HUES64 (cell line): ENCODE measurements at regions not wholly inside any gene's neighbourhood (a gene's known extent, or its start where the extent isn't known, plus 50 kb on each side); places are given as distances from the start of the nearest gene placed in this dataset.

Experiments used
- H3K27ac ChIP-seq: 2 replicates; pipeline ENCODE4 v1.7.0; 2013; ENCODE audit warnings: low read depth, low read length, inconsistent platforms
- H3K27me3 ChIP-seq: 2 replicates; pipeline ENCODE4 v1.6.1; 2013; ENCODE audit warnings: mild to moderate bottlenecking, low read length; ENCODE audit not compliant: insufficient read depth
- H3K36me3 ChIP-seq: 2 replicates; pipeline ENCODE4 v1.6.1; 2013; ENCODE audit warnings: mild to moderate bottlenecking, low read length; ENCODE audit not compliant: insufficient read depth
- H3K4me1 ChIP-seq: 2 replicates; pipeline ENCODE4 v1.6.1; 2013; ENCODE audit warnings: mild to moderate bottlenecking, low read length, moderate library complexity; ENCODE audit not compliant: insufficient read depth
- H3K4me3 ChIP-seq: 2 replicates; pipeline ENCODE4 v1.5.1; 2013; ENCODE audit warnings: mild to moderate bottlenecking, low read length, moderate library complexity
- H3K9ac ChIP-seq: 2 replicates; pipeline ENCODE4 v1.6.1; 2013; ENCODE audit warnings: mild to moderate bottlenecking, low read depth, low read length
- H3K9me3 ChIP-seq: 2 replicates; pipeline ENCODE4 v1.6.1; 2013; ENCODE audit warnings: low read depth, low read length; ENCODE audit not compliant: insufficient read depth
- WGBS: fragments of 150-250, 120-280 bp; methylation state at CpG from one replicate; pipeline ENCODE4 v1.1.7; 2013; ENCODE audit warnings: missing lambda C conversion rate; 5-methylcytosine and 5-hydroxymethylcytosine counted together

DNA sequence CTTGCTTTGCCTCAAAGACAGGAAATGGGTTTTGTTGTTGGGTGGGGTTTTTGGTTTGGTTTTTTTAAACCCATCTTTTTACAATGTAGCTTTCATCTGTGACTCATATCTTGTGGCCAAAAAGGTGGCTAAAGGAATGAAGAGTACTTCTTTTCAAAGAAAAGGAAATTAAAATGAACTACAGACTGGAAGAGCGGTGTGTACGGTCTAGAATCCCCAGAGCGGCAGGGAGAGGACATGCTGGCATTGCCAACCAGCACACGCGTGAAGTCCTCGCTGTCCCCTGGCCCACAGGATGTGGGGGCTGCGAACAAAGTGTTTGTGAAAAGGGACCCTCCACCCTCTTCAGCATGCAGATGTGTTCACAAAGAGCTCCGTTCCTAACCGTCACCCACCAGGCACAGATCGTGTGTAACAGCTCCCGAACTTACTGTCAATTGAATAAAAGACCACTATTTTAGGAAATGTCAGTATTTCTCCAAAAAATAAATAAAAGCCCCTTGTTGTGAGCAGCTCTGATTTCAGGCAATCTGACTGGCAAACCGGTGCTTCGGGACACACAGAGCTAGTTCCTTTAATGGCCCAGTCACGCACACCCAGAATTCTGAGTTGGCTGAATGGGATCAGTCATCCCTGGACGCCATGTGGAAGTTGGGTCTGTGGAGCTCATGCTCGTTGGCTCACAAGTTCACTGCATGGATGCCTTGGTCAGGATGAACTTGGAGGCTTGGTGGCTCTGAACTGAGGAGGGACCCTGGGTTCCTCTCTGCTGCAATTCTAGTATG, 602.9 kb downstream of the NPHP4 start:
- WGBS = 94% methylated on average over 16 of the region's 16 CpGs
- H3K9me3 ChIP-seq = no peaks in the 10 kb centered on the region

DNA sequence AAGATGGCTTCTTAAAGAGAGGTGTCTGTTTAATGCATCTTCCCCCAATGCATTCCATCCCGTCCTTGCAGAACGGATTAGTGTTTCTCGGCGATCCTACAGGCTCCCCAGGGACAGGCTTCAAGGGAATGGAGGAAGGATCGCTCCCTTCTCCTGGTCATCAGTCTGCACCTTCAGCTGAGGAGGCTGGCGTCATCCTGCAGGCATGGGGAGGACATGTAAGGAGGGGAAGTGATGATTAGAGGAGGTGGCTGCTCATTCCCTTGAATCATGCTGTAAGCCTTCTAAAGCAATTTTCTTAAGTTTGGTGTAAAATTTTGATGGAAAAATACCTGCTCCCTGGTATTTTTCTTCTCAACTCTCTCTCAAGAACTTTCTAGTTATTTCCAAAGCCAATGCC, 603.6 kb downstream of the NPHP4 start:
- no peak overlapping the region for H3K4me3 ChIP-seq
- no peak overlapping the region for H3K9ac ChIP-seq
- no peak overlapping the region for H3K27ac ChIP-seq
- no peaks in the 10 kb centered on the region for H3K27me3 ChIP-seq
- no peaks in the 10 kb centered on the region for H3K36me3 ChIP-seq
- H3K4me1 ChIP-seq = no peaks in the 10 kb centered on the region
- WGBS = 77% methylated on average over 6 of the region's 6 CpGs
- H3K9me3 ChIP-seq = no peaks in the 10 kb centered on the region

More for the DNA sequence above, 602.9 kb downstream of the NPHP4 start:
- no peaks in the 10 kb centered on the region for H3K36me3 ChIP-seq
- H3K27me3 ChIP-seq = no peaks in the 10 kb centered on the region
- H3K4me3 ChIP-seq = no peak overlapping the region
- no peaks in the 10 kb centered on the region for H3K4me1 ChIP-seq
- no peak overlapping the region for H3K9ac ChIP-seq
- H3K27ac ChIP-seq = no peak overlapping the region

DNA sequence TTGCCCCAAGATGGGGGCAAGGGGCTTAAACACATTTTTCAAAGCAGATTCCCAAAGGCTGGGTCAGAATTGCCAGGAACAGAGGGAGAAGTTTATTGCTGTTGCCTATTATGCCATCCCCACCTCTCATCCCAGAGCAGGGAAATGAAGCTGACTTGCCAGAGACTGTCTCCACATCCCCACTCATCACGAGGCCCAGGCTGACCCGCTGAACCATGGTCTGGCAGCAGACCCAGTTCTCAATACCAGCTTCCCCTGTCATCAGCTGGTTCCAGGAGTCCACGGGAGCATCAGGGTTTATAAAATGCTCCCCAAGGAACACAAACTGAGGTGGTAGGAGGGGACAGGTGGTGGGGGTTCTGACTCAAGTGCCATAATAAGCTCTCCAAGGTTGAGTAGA, 605.9 kb downstream of the NPHP4 start:
- Histone ChIP-seq H3K9ac (no peak overlapping the region), H3K27ac (no peak overlapping the region), H3K27me3 (no peaks in the 10 kb centered on the region), H3K4me1 (no peaks in the 10 kb centered on the region), H3K36me3 (no peaks in the 10 kb centered on the region), H3K9me3 (no peaks in the 10 kb centered on the region), H3K4me3 (no peak overlapping the region)
- WGBS = 90% methylated on average over 3 of the region's 3 CpGs

DNA sequence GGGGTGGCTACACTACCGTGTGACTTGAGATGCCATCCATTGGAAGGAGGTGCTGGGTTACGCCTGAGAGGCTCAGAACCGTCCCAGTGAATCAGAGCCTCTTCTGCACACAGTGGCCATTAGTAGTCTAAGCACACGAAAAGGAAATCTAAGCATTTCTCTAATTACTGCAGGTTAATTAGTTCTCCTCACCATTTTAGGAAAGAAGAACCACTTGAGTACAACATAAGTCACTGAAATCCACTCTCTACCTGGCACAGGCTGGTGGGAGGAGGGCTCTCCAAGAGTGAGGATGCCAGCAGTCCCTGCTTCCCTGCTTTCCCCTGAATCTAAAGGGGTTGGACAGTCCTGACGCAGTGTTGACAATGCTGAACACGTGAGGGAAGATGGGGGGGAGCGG, 606.3 kb downstream of the NPHP4 start:
- no peak overlapping the region for H3K27ac ChIP-seq
- H3K9ac ChIP-seq = no peak overlapping the region
- no peaks in the 10 kb centered on the region for H3K36me3 ChIP-seq
- H3K27me3 ChIP-seq = no peaks in the 10 kb centered on the region
- WGBS = 89% methylated on average over 7 of the region's 7 CpGs
- H3K9me3 ChIP-seq = no peaks in the 10 kb centered on the region
- H3K4me1 ChIP-seq = no peaks in the 10 kb centered on the region
- H3K4me3 ChIP-seq = no peak overlapping the region

DNA sequence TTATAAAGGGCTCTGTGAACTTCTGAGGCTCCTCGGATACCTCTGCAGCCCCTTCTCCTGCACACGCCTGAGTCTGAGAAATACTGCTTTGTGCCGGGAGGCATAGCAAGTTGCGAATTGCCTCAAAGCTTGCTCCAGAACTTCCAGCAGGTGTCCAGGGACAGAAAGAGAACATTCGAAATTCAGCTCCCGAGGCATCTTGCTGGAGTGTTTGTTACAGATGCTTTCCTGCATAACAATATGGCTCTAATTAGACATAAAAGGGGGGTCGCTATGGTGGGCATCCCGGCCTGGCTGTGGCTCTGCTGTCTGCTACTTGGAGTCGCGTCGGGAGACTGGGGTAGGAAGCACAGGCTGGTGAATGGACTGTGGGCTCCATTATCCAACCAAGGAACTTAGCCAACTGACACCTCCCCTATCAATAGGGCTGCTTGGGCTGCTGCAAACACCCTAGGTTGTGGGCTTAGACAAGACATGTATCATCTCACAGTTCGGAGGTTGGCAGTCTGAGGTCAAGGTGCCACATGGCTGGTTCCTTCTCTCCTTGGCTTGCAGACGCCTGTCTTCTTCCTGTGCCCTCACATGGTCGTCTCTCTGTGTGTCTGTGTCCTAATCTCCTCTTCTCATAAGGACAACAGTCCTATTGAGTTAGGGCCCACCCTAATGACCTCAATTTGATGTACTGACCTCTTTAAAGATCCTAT, 607.0 kb downstream of the NPHP4 start:
- WGBS = 87% methylated on average over 14 of the region's 14 CpGs
- H3K4me1 ChIP-seq = no peaks in the 10 kb centered on the region
- H3K9me3 ChIP-seq = no peaks in the 10 kb centered on the region
- no peak overlapping the region for H3K9ac ChIP-seq
- no peaks in the 10 kb centered on the region for H3K36me3 ChIP-seq
- H3K4me3 ChIP-seq = no peak overlapping the region
- no peaks in the 10 kb centered on the region for H3K27me3 ChIP-seq
- no peak overlapping the region for H3K27ac ChIP-seq

DNA sequence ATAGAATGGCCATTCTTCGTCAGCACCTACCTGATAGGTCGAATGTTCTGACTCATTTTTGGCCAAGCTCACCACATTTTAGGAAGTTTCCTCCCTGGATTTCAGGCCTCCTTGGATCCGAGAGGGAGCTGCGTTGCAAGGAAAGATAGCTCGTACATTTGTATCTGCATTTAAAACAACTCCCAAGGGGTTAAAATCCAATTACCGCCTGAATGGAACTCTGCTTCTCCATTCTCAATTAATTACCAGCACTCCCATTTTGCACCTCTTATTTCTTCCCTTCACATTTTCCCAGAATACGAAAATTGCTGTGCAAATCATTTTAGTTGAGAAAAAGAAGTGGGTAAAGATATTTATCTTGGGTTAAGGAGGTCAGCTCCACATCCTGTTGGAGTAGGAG, 610.7 kb downstream of the NPHP4 start:
- WGBS = 90% methylated on average over 7 of the region's 7 CpGs
- Histone ChIP-seq H3K27ac (no peak overlapping the region), H3K9ac (no peak overlapping the region), H3K27me3 (no peaks in the 10 kb centered on the region), H3K4me3 (no peak overlapping the region), H3K36me3 (no peaks in the 10 kb centered on the region), H3K9me3 (no peaks in the 10 kb centered on the region), H3K4me1 (no peaks in the 10 kb centered on the region)

DNA sequence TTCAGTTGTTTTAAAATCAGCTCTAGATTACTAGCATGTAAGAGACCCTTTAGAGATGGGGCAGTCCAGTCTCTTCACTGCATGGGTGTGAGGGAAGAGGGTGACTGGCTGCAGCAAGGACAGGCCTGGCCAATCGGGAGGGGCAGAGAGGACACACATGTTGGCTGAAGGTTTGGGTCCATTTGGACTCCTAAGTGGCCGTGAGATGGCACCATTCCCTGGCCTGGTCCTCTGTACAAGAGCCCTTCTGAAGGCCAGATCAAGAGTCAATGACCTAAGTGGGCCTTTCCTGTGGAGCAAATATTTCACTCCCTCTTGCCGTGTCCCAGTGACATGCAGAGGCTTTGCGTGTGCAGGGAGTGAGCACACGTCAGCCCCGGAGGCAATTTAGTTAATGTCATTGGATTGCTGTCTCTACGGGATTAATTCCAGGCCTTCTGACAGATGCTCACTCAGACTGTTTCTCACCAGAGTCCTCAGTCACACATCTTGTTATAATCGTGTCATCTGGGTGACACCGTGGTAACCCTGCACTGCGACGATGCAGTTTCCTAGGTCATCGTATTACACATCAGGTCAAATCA, 613.0 kb downstream of the NPHP4 start:
- H3K27ac ChIP-seq = no peak overlapping the region

DNA sequence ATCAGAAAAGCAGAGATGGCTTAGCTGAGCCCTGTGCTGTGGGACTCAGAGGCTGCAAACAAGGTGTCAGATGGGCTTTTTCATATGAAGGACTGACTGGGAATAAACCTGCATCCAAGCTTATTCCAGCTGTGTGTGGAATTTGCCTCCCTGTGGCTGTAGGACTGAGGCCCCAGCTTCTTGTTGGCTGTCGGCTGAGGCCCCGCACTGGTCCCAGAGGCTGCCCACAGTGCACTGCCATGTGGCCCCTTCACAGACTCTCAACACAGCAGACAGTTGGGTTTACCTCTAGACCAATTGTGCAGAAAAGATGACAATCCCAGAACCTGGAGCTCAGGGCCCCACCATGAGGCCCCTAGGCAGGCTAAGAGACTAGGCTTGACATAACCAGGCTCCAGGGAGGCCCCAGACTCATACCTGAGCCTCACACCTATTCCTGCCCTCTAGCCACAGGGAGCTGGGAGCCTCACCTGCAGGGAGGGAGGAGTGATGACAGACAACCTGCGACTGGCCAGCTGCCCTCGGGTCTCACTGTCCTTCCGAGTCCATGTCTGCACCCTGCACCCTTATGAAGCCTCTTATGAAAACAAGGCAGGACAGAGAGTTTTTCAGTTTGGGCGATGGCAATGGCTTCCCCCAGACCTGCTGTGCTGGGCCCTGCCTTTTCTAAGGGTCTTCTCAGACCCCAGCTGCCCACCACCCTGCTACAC, 615.5 kb downstream of the NPHP4 start:
- 88% methylated on average over 6 of the region's 6 CpGs for WGBS
- Histone ChIP-seq H3K27ac (no peak overlapping the region), H3K9ac (no peak overlapping the region), H3K36me3 (no peaks in the 10 kb centered on the region), H3K9me3 (peaks cover 7% of the 10 kb centered on the region; the same call in 1 of the 2 replicates), H3K4me1 (no peaks in the 10 kb centered on the region), H3K27me3 (no peaks in the 10 kb centered on the region), H3K4me3 (no peak overlapping the region)

More for the DNA sequence above, 613.0 kb downstream of the NPHP4 start:
- Histone ChIP-seq H3K9ac (no peak overlapping the region), H3K27me3 (no peaks in the 10 kb centered on the region), H3K36me3 (no peaks in the 10 kb centered on the region), H3K9me3 (no peaks in the 10 kb centered on the region), H3K4me3 (no peak overlapping the region), H3K4me1 (no peaks in the 10 kb centered on the region)
- WGBS = 96% methylated on average over 12 of the region's 12 CpGs

DNA sequence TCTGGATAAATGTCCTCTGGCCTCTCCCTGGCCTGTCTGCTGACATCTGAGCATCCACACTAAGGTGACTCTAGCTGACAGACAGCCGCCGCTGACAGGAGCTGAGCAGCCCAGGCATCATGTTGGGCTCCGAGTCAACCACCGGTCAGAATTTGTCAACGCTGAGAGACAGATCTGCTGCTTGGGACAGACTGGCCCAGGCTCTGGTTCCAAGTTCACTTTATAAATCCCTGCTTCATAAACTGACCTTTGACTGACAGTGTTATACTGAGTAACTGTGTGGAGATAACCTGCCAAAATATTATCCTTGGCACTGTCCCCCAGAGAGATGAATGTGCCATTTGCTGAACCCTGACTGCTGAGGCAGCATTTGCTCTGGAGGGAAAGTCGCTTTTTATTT, 616.7 kb downstream of the NPHP4 start:
- H3K27ac ChIP-seq = no peak overlapping the region
- WGBS = 93% methylated on average over 6 of the region's 6 CpGs

DNA sequence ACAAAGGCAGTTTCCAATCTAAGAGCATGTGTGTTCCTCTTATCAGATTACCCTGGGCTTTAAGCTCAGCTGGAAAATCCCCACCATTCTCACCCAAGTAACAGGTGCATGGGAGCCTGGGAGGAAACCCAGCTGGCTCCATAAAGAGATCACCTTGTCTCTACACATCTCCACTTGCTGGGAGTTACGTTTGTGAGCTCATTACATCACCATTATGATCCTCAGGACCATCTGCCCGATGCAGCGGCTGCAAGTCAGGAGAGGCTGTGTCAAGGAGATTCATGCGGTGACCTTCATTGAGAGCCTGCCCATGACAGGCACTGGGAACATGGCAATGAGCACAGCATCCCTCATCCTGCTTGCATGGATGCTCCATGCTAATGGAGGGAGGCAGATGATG, 618.0 kb downstream of the NPHP4 start:
- Histone ChIP-seq H3K4me3 (no peak overlapping the region), H3K9ac (no peak overlapping the region), H3K9me3 (peaks cover 7% of the 10 kb centered on the region; the same call in 1 of the 2 replicates), H3K36me3 (no peaks in the 10 kb centered on the region), H3K4me1 (no peaks in the 10 kb centered on the region), H3K27me3 (no peaks in the 10 kb centered on the region), H3K27ac (no peak overlapping the region)
- 96% methylated on average over 4 of the region's 4 CpGs for WGBS

More for the DNA sequence above, 616.7 kb downstream of the NPHP4 start:
- no peak overlapping the region for H3K4me3 ChIP-seq
- H3K4me1 ChIP-seq = no peaks in the 10 kb centered on the region
- no peak overlapping the region for H3K9ac ChIP-seq
- peaks cover 7% of the 10 kb centered on the region; the same call in 1 of the 2 replicates for H3K9me3 ChIP-seq
- no peaks in the 10 kb centered on the region for H3K36me3 ChIP-seq
- H3K27me3 ChIP-seq = no peaks in the 10 kb centered on the region

DNA sequence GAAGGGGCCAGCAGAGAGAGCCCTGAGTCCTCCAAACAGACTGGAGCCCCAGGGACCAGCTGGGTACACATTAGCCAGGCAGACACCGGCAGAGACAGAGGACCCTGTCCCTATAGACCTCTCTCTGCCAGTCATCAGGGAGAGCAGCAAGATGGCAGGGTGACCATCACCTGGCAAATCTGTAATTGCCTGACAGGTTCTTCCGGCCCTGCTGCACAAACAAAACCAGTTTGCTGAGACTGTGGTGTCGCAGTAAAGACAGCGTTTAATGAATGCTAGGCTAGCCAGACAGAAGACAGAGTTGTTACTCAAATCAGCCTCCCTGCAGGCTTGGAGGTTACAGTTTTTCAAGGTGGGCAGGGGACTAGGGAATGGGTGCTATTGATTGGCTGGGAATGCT, 618.9 kb downstream of the NPHP4 start:
- H3K9ac ChIP-seq = no peak overlapping the region
- H3K27ac ChIP-seq = no peak overlapping the region
- no peaks in the 10 kb centered on the region for H3K4me1 ChIP-seq
- H3K4me3 ChIP-seq = no peak overlapping the region
- H3K36me3 ChIP-seq = no peaks in the 10 kb centered on the region
- peaks cover 7% of the 10 kb centered on the region; the same call in 1 of the 2 replicates for H3K9me3 ChIP-seq
- no peaks in the 10 kb centered on the region for H3K27me3 ChIP-seq
- 96% methylated on average over 4 of the region's 4 CpGs for WGBS
